HG03159 (cell line): ENCODE measurements at regions not wholly inside any gene's neighbourhood (a gene's known extent, or its start where the extent isn't known, plus 50 kb on each side); places are given as distances from the start of the nearest gene placed in this dataset.

ENCODE experiments used
- ATAC-seq: cut with Tn5 transposase; IDR thresholded peaks from one replicate; pipeline ENCODE4 v1.9.1; 2021; ENCODE audit warnings: mild to moderate bottlenecking, moderate library complexity; ENCODE audit not compliant: unreplicated experiment

GRCh38 chr3:170784406-170784805 lies 85.6 kb downstream of the RPL22L1 start:
- ATAC-seq: no peak

- no peak for ATAC-seq
These were observed 89.0 kb downstream of the RPL22L1 start for GRCh38 chr3:170780955-170781354.

- no peak for ATAC-seq
These were observed 89.5 kb downstream of the RPL22L1 start for GRCh38 chr3:170780471-170780870.

GRCh38 chr3:170778240-170779217 lies 91.5 kb downstream of the RPL22L1 start:
- ATAC-seq: no peak

- ATAC-seq: no peak
These were observed 92.5 kb downstream of the RPL22L1 start for GRCh38 chr3:170777564-170777926.

GRCh38 chr3:170776887-170777563 lies 93.0 kb downstream of the RPL22L1 start:
- ATAC-seq: no peak

GRCh38 chr3:170773682-170774425 lies 96.1 kb downstream of the RPL22L1 start:
- ATAC-seq: no peak

GRCh38 chr3:170772175-170772574 lies 97.8 kb downstream of the RPL22L1 start:
- no peak for ATAC-seq

GRCh38 chr3:170768334-170768801 lies 101.6 kb downstream of the RPL22L1 start:
- no peak for ATAC-seq

GRCh38 chr3:170767576-170767941 lies 102.4 kb downstream of the RPL22L1 start:
- no peak for ATAC-seq

GRCh38 chr3:170766823-170767575 lies 103.0 kb downstream of the RPL22L1 start:
- no peak for ATAC-seq

- ATAC-seq: no peak
These were observed 103.7 kb downstream of the RPL22L1 start for GRCh38 chr3:170766253-170766652.

- ATAC-seq: no peak
These were observed 104.4 kb downstream of the RPL22L1 start for GRCh38 chr3:170765419-170766078.

GRCh38 chr3:170764017-170764416 lies 106.0 kb downstream of the RPL22L1 start:
- ATAC-seq: no peak

GRCh38 chr3:170762064-170762463 lies 107.9 kb downstream of the RPL22L1 start:
- no peak for ATAC-seq

GRCh38 chr3:170761103-170761502 lies 108.9 kb downstream of the RPL22L1 start:
- no peak for ATAC-seq

GRCh38 chr3:170760174-170760526 lies 109.8 kb downstream of the RPL22L1 start:
- no peak for ATAC-seq

- no peak for ATAC-seq
These were observed 110.4 kb downstream of the RPL22L1 start for GRCh38 chr3:170759511-170760173.

GRCh38 chr3:170757038-170757437 lies 113.0 kb downstream of the RPL22L1 start:
- ATAC-seq: no peak

- no peak for ATAC-seq
These were observed 115.7 kb downstream of the RPL22L1 start for GRCh38 chr3:170754311-170754693.
